Right cardiac atrium (tissue), 5 donors: ENCODE measurements at regions not wholly inside any gene's neighbourhood (a gene's known extent, or its start where the extent isn't known, plus 50 kb on each side); places are given as distances from the start of the nearest gene placed in this dataset.
"Not testable (repeated sequence)": the region's sequence is repeated elsewhere in the genome, so short reads cannot be mapped to it uniquely, and the experiment has no call there.

Experiments
- ATAC-seq, 2 donors: fragments of 200-7000 bp; cut with Tn5 transposase; one replicate each; pipeline versions ENCODE4 v1.8.0 to v1.9.1; 2020; ENCODE audit warnings: moderate library complexity in 2 of 2, mild to moderate bottlenecking in 1 of 2
- DNase-seq, 3 donors: peaks; one replicate each; pipeline ENCODE4 v3.0.0-alpha.2; 2020
- H3K27ac ChIP-seq: one replicate; pipeline ENCODE4 v1.5.1; 2013; ENCODE audit warnings: mild to moderate bottlenecking, low read length, control low read depth, moderate library complexity
- H3K27me3 ChIP-seq: one replicate; pipeline ENCODE4 v1.6.1; 2013; ENCODE audit not compliant: control insufficient read depth, insufficient read depth
- H3K4me1 ChIP-seq: one replicate; pipeline ENCODE4 v1.6.1; 2013; ENCODE audit warnings: low read length; ENCODE audit not compliant: control insufficient read depth, insufficient read depth
- H3K4me3 ChIP-seq: one replicate; pipeline ENCODE4 v1.5.1; 2013; ENCODE audit warnings: low read length, control low read depth
- H3K9me3 ChIP-seq: one replicate; pipeline ENCODE4 v1.6.1; 2013; ENCODE audit warnings: low read length; ENCODE audit not compliant: control insufficient read depth
- WGBS: extraction: QIAGEN DNeasy Blood & Tissue Kit; methylation state at CpG from one replicate; pipeline ENCODE4 v1.1.7; 2013; 5-methylcytosine and 5-hydroxymethylcytosine counted together
- intact Hi-C, 4 donors: fragments of 100-400 bp; cut with DNase I; formaldehyde crosslinking; loops; one replicate each; pipeline versions ENCODE4 v1.11.0 to v1.14.0; 2022 to 2023
- donor health status: healthy with polysubstance abuse.
- donor health status: DM: no; HTN: yes; CAD: no.
- donor health status: DM: no; HTN: no; CAD: no.
- donor health status: DM: no; HTN: yes; CAD: no; lungs with severe emphysema.
- donor health status: DM: yes; HTN: yes; CAD: no.

DNA sequence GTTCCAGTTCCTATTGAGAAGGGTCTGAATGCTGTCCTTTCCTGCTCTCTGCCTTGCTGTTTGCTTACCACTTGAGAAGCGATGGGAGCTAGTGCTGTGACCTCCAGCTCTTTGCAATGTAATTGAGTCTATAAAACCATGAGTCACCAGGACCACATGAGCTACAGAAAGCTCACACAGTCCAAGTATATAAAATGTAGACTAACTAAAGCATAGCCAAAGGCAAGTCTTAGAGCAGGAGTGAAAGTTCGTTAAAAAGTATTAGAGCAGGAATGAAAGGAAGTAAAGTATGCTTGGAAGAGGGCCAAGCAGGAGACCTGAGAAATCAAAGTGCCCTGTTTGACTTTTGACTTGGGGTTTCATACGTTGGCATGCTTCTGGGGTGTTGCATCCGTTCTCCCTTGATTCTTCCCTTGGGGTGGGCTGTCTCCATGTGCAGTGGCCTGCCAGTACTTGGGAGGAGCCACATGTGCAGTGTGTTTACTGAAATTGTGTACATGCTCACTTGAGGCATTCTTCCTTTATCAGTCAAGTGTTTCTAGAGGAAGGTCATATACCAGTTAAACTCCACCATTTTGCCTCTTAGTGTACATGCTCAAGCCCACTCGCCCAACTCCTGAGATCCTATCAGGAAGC is 71.3 kb upstream of the KIT start:
- WGBS = 83% methylated on average over 5 of the region's 5 CpGs
- intact Hi-C loops = no loop called here
- DNase-seq = no peak
- no peaks in the 10 kb centered on the region for H3K9me3 ChIP-seq
- H3K27me3 ChIP-seq = no peaks in the 10 kb centered on the region
- ATAC-seq = no peak
- H3K27ac ChIP-seq = no peak overlapping the region
- H3K4me1 ChIP-seq = no peaks in the 10 kb centered on the region
- H3K4me3 ChIP-seq = no peak overlapping the region

- no peak for ATAC-seq
- H3K4me1 ChIP-seq = no peaks in the 10 kb centered on the region
- no peak for DNase-seq
- H3K27ac ChIP-seq = no peak overlapping the region
- WGBS = 90% methylated on average over 2 of the region's 2 CpGs
- H3K9me3 ChIP-seq = no peaks in the 10 kb centered on the region
- H3K4me3 ChIP-seq = no peak overlapping the region
- intact Hi-C loops = no loop called here
- H3K27me3 ChIP-seq = no peaks in the 10 kb centered on the region
These were observed 70.5 kb upstream of the KIT start for GRCh38 chr4:54587107-54587891.

DNA sequence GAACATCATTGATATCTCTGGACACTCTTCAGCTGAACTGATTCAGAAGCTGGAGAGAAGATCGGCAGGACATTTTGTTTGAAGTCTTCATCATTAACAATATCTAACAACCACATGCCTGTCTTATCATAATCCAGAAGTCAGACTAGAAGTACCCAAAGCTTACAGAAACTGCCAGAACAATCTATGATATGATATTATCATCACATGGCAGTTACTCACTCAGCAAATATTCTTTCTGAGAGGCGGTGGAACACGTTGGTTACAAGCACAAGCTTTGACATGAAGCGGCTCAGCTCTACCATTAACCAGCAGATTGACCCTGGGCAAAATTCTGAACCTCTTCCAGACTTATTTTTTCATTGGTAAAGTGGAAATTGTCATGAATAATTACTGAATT is 69.4 kb upstream of the KIT start:
- Histone ChIP-seq H3K4me3 (no peak overlapping the region), H3K27ac (no peak overlapping the region), H3K4me1 (no peaks in the 10 kb centered on the region), H3K27me3 (no peaks in the 10 kb centered on the region), H3K9me3 (no peaks in the 10 kb centered on the region)
- intact Hi-C loops = no loop called here
- no peak for ATAC-seq
- 74% methylated on average over 4 of the region's 4 CpGs for WGBS
- DNase-seq = no peak

DNA sequence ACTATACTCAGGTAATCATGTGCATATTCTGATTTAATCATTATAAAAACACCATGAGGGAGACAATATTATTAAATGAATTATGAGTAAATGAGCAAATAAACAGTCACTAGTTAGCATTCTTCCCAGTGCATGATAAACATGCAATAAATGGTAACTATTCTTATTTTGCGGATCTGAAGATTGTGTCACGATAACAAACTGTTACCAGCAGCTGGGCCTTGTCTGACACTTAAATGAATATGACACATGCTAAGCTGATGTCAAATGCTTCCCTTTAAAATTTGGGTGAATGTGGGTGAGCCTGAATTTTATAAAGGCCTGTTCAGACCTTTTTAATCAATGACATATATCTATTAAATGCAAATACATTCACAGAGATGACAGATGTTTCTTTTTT is 68.2 kb upstream of the KIT start:
- ATAC-seq = no peak
- intact Hi-C loops = no loop called here
- WGBS = 70% methylated on average over 2 of the region's 2 CpGs

DNA sequence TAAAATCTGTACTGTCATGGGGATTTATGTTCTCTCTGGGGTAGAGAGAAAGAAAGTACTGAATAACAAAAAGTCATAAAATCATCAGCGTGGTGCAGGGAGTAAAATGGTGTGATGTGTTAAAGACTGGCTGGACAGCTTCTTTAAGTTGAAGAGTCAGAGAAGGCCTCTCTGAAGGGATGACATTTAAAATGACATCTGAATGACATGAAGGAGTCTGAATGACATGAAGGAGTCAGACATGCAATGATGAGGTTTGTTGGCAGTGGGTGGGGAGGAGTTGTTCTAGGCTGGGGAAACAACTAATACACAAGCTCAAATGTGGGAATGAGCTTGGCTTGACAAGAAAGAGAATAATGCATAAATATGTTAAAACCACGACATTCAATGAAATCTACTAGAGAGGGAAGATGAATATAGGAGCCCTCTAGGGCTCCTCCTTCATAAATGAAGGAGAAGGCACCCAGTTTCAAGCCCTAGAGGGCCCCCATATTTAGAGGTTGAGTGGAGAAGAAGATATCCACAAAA is 63.9 kb upstream of the KIT start:
- intact Hi-C loops = no loop called here
- 89% methylated on average over 2 of the region's 2 CpGs for WGBS

More for the DNA sequence above, 68.2 kb upstream of the KIT start:
- DNase-seq = no peak
- H3K27ac ChIP-seq = no peak overlapping the region
- H3K27me3 ChIP-seq = no peaks in the 10 kb centered on the region
- no peaks in the 10 kb centered on the region for H3K9me3 ChIP-seq
- H3K4me1 ChIP-seq = no peaks in the 10 kb centered on the region
- H3K4me3 ChIP-seq = no peak overlapping the region

GRCh38 chr4:54596201-54596600 is 61.6 kb upstream of the KIT start:
- ATAC-seq (no peak), DNase-seq (no peak)
- H3K4me3 ChIP-seq = no peak overlapping the region
- intact Hi-C loops = no loop called here
- H3K27ac ChIP-seq = no peak overlapping the region
- WGBS = 61% methylated on average over 1 of the region's 1 CpG
- no peaks in the 10 kb centered on the region for H3K4me1 ChIP-seq
- no peaks in the 10 kb centered on the region for H3K27me3 ChIP-seq
- H3K9me3 ChIP-seq = no peaks in the 10 kb centered on the region

More for the DNA sequence above, 63.9 kb upstream of the KIT start:
- H3K4me3 ChIP-seq = no peak overlapping the region
- H3K27me3 ChIP-seq = no peaks in the 10 kb centered on the region
- no peak overlapping the region for H3K27ac ChIP-seq
- DNase-seq (no peak), ATAC-seq (no peak)
- no peaks in the 10 kb centered on the region for H3K9me3 ChIP-seq
- no peaks in the 10 kb centered on the region for H3K4me1 ChIP-seq

DNA sequence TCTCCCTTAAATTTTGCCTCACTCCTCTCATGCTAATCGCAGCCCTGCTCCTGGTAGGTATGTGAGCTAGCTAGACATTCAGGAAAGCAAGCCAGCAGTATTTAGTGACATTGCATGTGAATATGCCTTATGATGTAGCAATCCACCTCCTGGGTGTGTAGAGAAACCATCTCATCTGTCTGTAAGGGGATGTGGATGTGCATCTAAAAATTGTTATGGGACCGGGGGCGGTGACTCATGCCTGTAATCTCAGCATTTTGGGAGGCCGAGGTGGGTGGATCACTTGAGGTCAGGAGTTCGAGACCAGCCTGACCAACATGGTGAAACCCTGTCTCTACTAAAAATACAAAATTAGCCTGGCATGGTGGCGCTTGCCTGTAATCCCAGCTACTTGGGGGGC is 60.1 kb upstream of the KIT start:
- H3K27me3 ChIP-seq, H3K4me1 ChIP-seq, H3K27ac ChIP-seq, intact Hi-C loops, DNase-seq, H3K4me3 ChIP-seq, H3K9me3 ChIP-seq, ATAC-seq: not testable (repeated sequence)
- 94% methylated on average over 6 of the region's 6 CpGs for WGBS

DNA sequence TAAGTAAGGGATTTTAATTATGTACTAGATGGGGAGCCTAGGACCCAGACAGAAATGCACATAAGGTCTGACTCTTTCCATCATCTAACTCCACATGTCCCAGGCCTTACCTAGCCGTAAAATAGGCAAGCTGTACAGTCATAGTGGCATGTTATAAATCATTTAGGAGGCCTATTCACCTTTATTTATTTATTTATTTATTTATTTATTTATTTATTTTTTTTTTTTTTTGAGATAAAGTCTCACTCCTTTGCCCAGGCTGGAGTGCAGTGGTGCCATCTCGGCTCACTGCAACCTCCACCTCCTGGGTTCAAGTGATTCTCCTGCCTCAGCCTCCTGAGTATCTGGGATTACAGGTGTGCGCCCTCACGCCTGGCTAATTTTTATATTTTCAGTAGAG is 55.6 kb upstream of the KIT start:
- ATAC-seq, H3K9me3 ChIP-seq, DNase-seq, intact Hi-C loops, H3K27ac ChIP-seq, H3K27me3 ChIP-seq, H3K4me3 ChIP-seq, H3K4me1 ChIP-seq: not testable (repeated sequence)
- 84% methylated on average over 4 of the region's 4 CpGs for WGBS

- no peaks in the 10 kb centered on the region for H3K4me1 ChIP-seq
- H3K9me3 ChIP-seq = peaks cover 2% of the 10 kb centered on the region
- no peak overlapping the region for H3K27ac ChIP-seq
- DNase-seq (no peak), ATAC-seq (no peak)
- H3K4me3 ChIP-seq = no peak overlapping the region
- whole genome bisulfite sequencing = 68% methylated on average over 2 of the region's 2 CpGs
- intact Hi-C loops = no loop called here
- no peaks in the 10 kb centered on the region for H3K27me3 ChIP-seq
These were observed 50.7 kb upstream of the KIT start for GRCh38 chr4:54607067-54607466.

- DNase-seq (no peak), ATAC-seq (no peak)
- intact Hi-C loops = no loop called here
- H3K4me1 ChIP-seq = no peaks in the 10 kb centered on the region
- no peaks in the 10 kb centered on the region for H3K27me3 ChIP-seq
- H3K4me3 ChIP-seq = no peak overlapping the region
- H3K27ac ChIP-seq = no peak overlapping the region
- H3K9me3 ChIP-seq = peaks cover 2% of the 10 kb centered on the region
These were observed 50.2 kb upstream of the KIT start for GRCh38 chr4:54607521-54607920.
